Upper lobe of left lung (tissue), 4 donors: ENCODE measurements at regions not wholly inside any gene's neighbourhood (a gene's known extent, or its start where the extent isn't known, plus 50 kb on each side); places are given as distances from the start of the nearest gene placed in this dataset.

Source experiments
- CTCF ChIP-seq, 6 experiments: fragments of 450-650 bp in 4 of 6; fragments of 200-600 bp in 2 of 6; sonication (generic) in 2 of 6; IDR thresholded peaks; one replicate each; pipeline ENCODE4 v1.5.1; 2016 to 2019; ENCODE audit warnings: antibody characterized with exemption in 6 of 6
- EP300 ChIP-seq, 4 donors: sonication (generic); formaldehyde crosslinking; IDR thresholded peaks; one replicate each; pipeline ENCODE4 v1.5.1; 2017; ENCODE audit warnings: antibody characterized with exemption in 4 of 4, control low read depth in 2 of 4
- POLR2A ChIP-seq, 4 donors: fragments of 450-650 bp; IDR thresholded peaks; one replicate each; pipeline ENCODE4 v1.5.1; 2016 to 2017; ENCODE audit warnings: antibody characterized with exemption in 4 of 4, mild to moderate bottlenecking in 2 of 4
- POLR2AphosphoS5 ChIP-seq, 2 donors: sonication (generic); formaldehyde crosslinking; IDR thresholded peaks; one replicate each; pipeline ENCODE4 v1.5.1; 2017; ENCODE audit warnings: antibody characterized with exemption in 2 of 2

GRCh38 chr17:12398441-12399051, 267.1 kb upstream of the MYOCD start:
- no peak for TF ChIP-seq CTCF (IDR thresholded peaks at IDR 0.05)
- TF ChIP-seq POLR2A (IDR thresholded peaks at IDR 0.05): no peak
- no peak for TF ChIP-seq POLR2AphosphoS5 (IDR thresholded peaks at IDR 0.05)
- no peak for TF ChIP-seq EP300 (IDR thresholded peaks at IDR 0.05)
